ENCODE measurements at regions not wholly inside any gene's neighbourhood (a gene's known extent, or its start where the extent isn't known, plus 50 kb on each side); places are given as distances from the start of the nearest gene placed in this dataset.
"Not testable (repeated sequence)": the region's sequence is repeated elsewhere in the genome, so short reads cannot be mapped to it uniquely, and the experiment has no call there.

GRCh38 chr1:232715154-232715553, 85.2 kb upstream of the SIPA1L2 start:
- DNase-seq: no peak

DNA sequence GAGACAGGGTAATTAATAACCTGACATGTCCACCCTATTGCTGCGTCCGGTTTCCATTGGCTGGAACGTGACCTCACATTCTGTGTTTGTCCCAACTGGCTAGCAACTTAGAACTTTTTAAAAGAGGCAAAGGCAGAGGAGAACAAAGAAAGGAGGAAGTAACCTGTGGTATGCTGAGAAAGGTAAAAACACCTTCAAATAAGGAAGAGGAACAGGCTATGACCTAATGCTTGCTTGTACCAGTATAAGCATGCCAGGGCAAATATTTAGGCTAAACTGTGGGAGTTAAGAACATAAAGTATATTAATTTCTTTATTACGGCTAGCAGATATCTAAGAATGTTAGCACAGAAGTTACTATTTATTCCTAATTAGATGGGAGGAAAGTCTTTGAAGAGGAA, 87.3 kb upstream of the MAP10 start:
- DNase-seq: not testable (repeated sequence)

DNA sequence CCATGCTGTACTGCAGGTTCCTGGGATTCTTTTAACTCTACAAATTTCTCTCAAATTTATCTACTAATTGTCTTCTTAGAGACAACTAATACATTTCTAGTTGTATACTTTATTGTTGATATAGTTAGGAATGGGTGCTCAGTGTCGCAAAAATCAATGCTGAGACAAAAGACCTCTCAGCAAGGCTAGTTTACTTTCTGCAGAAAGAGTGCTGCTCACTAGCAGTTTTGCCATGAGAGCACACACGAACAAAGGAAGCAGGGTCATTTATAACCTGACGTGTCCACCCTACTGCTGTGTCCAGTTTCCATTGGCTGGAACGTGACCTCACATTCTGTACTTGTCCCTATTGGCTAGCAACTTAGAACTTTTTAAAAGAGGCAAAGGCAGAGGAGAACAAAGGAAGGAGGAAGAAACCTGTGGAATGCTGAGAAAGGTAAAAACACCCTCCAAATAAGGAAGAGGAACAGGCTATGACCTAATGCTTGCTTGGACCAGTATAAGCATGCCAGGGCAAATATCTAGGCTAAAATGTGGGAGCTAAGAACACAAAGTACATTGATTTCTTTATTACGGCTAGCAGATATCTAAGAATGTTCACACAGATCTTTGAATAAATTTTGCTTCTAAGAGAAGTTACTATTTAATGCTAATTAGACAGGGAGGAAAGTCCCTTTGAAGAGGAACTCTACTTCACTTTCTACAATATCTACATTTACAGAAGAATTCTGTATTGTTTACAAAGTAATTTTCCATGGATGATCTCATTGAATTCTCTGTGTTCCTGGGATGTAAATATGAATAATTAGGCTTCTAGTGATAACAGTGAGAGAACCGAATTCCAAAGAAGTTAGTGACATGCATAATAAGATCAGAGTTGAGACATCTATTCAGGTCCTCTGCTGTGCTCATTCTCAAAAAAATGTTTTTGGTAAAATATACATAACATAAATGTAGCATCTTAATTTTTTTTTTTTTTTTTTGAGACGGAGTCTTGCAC, 86.0 kb upstream of the MAP10 start:
- no peak for DNase-seq

GRCh38 chr1:232722626-232723025, 82.6 kb upstream of the MAP10 start:
- no peak for DNase-seq

GRCh38 chr1:232725305-232726047, 79.7 kb upstream of the MAP10 start:
- DNase-seq: no peak

GRCh38 chr1:232726048-232726779, 79.0 kb upstream of the MAP10 start:
- no peak for DNase-seq

DNA sequence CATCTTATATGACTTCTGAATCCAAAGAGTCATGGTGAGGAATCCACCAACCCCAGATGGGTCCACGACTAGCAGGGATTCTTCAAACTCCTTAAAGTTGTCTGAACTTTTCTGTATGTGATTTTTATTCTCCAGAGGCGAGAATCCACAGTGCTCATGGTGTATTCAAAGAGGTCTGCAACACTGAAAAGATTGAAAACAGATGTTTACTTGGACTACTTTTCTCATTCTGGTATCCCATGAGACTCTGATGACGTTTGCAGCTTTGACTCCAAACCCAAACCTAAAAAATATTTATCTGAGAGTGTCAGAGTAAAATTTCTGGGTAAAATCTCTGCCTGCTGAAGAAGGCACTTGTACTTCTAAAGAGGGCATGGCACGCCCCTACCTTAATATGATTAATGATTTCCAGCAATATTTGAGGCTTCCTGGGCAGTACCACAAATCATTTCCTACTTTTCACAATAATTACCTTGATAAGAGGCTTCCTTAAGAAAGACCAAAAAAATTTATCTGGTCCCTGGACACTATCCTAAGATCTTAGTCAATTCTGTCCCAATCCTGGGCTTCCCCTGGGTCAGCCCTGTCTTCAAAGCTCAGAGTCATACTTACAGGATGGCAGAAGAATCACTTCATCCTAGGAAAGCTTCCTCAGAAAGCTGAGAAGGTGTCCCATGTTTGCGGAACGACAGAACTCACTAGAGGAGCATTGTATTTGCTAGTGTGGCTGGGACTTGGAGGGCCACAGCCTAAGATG, 76.5 kb upstream of the MAP10 start:
- peak; percentile 79 for DNase-seq

- DNase-seq: no peak
These were observed 72.8 kb upstream of the MAP10 start for GRCh38 chr1:232732344-232732910.

- peak; percentile 39 for DNase-seq
These were observed 67.3 kb upstream of the MAP10 start for GRCh38 chr1:232737917-232738316.

- no peak for DNase-seq
These were observed 61.2 kb upstream of the MAP10 start for GRCh38 chr1:232743999-232744398.

DNA sequence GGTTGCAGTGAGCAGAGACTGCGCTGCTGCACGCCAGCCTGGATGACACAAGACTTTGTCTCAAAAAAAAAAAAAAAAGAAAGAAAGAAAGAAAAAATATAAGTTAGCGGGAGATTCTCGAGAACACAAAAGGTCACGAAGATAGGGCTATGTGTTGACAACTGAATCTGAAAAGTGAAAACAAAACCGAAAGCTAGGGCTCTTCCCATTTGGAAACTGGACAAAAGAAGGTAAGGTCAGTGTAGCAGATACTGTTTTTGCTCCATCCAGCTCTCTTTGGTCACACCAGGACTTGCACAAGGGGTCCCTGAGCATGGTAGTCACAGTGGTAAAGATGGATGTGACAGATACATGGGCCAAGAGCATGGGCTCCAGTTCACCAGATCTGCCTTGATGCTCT, 60.4 kb upstream of the MAP10 start:
- no peak for DNase-seq

DNA sequence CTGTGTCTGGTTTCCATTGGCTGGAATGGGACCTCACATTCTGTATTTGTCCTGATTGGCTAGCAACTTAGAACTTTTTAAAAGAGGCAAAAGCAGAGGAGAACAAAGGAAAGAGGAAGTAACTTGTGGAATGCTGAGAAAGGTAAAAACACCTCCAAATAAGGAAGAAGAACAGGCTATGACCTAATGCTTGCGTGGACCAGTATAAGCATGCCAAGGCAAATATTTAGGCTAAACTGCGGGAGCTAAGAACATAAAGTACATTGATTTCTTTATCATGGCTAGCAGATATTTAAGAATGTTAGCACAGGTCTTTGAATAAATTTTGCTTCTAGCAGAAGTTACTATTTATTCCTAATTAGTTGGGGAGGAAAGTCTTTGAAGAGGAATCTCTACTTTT, 59.5 kb upstream of the MAP10 start:
- DNase-seq: not testable (repeated sequence)

DNA sequence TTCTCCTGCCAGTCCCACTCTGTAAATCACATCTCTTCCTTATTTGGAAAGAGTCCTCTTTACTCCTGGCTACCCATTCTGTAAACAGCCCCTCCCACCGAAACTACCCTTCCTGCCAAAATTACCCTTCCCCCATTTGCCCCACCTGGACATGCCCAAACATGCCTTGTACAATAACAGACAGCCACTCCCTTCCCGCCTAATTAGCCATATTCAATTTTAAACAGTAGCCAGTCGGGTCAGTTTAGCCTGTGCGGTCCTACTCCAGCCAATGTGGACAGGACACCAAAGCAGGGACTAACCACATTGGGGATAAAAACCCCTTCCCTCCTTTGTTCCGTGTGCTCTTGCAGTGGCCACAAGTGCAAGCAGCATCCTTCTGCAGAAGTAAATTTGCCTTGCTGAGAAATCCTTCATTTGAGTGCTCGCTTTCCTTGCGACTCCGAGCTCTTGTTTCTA, 56.3 kb upstream of the MAP10 start:
- no peak for DNase-seq

GRCh38 chr1:232751393-232752140, 53.6 kb upstream of the MAP10 start:
- no peak for DNase-seq

DNA sequence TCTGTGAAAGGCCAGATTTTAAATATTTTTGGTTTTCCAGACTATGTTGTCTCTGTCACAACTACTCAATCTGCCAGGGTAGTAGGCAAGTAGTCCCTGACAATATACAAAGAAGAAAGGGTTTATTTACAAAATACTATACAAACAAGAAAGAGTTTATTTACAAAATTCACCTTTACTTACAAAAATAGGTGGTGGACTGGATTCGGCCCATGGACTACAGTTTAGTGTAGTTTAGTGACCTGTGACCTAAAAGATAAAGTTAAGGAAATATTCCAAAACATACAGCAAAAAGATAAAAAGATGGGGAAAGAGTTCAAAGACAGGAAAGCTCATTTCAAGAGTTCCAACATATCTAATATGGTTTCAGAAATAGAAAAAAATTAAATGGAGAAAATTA, 52.9 kb upstream of the MAP10 start:
- no peak for DNase-seq

DNA sequence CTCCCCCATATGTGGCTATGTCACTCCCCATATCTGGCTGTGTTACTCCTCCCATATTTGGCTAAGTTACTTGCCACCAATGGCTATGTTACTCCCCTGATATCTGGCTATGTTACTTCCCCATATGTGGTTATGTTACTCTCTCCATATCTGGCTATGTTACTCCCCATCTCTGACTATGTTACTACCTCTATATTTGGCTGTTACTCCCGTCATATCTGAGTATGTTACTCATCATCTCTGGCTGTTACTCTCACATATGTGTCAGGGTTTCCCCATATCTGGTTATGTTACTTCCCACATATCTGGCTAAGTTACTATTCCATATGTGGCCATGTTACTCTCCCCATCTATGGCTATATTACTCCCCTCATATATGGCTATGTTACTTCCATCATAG, 50.3 kb upstream of the MAP10 start:
- DNase-seq: no peak
